ENCODE measurements at regions not wholly inside any gene's neighbourhood (a gene's known extent, or its start where the extent isn't known, plus 50 kb on each side); places are given as distances from the start of the nearest gene placed in this dataset.

DNA sequence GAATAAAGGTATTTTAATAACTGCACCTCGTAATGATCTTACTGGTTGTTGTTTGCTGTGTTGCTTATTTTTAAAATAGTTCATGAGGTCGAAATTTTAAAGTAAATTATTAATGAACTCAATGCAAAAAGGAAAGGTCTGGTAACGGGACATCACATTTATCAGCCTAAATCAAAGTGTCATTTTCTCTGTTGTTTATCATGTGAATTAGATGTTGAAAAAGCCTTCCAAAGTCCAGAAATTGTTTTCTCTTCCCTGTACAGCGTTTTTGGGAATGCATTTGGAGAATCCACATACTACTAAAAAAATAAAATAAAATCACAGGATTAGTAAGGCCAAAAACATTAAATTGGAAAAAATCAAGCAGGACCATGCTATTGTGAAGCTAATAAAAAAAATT, 339.2 kb upstream of the NECTIN3 start:
- TF ChIP-seq REST (IDR thresholded peaks at IDR 0.05; ENCODE audit: low read depth) (no peak), EP300 (IDR thresholded peaks at IDR 0.05; ENCODE audit: borderline replicate concordance) (no peak), CREB1 (IDR thresholded peaks at IDR 0.05; ENCODE audit: low read depth) (no peak), ZBTB7A (IDR thresholded peaks at IDR 0.05; ENCODE audit: low read depth) (no peak), RAD21 (IDR thresholded peaks at IDR 0.05; ENCODE audit: low read depth) (no peak), TAF1 (IDR thresholded peaks at IDR 0.05; ENCODE audit: low read depth) (no peak), YY1 (IDR thresholded peaks at IDR 0.05; ENCODE audit: low read depth) (no peak), MAX (IDR thresholded peaks at IDR 0.05) (no peak), NFIC (IDR thresholded peaks at IDR 0.05) (no peak)

Data from Ishikawa (cell line).